ENCODE measurements at regions not wholly inside any gene's neighbourhood (a gene's known extent, or its start where the extent isn't known, plus 50 kb on each side); places are given as distances from the start of the nearest gene placed in this dataset.

DNA sequence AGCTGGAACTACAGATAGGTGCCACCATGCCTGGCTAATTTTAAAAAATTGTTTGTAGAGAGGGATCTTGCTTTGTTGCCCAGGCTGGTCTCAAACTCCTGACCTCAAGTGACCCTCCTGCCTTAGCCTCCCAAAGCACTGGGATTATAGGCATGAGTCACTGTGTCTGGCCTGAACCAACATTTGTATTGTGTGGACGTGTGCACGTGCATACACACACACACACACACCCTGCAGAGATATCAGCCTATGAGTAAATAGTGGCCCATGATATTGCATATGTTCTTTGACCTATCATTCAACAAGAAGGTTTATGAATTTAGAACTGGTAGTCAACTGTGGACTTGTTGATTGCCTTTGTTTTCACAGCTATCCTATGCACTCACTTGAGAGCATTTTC is 161.6 kb downstream of the BAMBI start:
- no peak overlapping the region for H3K4me3 ChIP-seq (ENCODE audit: low read depth in 2 of 2, low read length in 2 of 2)
- no peaks in the 10 kb centered on the region for H3K4me1 ChIP-seq (ENCODE audit: control insufficient read depth, insufficient read depth, low read length)
- no peak overlapping the region for H3K27ac ChIP-seq (ENCODE audit: low read length)
- H3K9me3 ChIP-seq (ENCODE audit: control insufficient read depth, insufficient read depth, low read depth, low read length): no peaks in the 10 kb centered on the region
- POLR2A ChIA-PET: interaction anchor here (0.6 kb wide), 1 partner anchor 12 kb away, joined by 21 read pairs; no protein-coding TSS in a partner anchor
- TF ChIP-seq, protein P1, sequence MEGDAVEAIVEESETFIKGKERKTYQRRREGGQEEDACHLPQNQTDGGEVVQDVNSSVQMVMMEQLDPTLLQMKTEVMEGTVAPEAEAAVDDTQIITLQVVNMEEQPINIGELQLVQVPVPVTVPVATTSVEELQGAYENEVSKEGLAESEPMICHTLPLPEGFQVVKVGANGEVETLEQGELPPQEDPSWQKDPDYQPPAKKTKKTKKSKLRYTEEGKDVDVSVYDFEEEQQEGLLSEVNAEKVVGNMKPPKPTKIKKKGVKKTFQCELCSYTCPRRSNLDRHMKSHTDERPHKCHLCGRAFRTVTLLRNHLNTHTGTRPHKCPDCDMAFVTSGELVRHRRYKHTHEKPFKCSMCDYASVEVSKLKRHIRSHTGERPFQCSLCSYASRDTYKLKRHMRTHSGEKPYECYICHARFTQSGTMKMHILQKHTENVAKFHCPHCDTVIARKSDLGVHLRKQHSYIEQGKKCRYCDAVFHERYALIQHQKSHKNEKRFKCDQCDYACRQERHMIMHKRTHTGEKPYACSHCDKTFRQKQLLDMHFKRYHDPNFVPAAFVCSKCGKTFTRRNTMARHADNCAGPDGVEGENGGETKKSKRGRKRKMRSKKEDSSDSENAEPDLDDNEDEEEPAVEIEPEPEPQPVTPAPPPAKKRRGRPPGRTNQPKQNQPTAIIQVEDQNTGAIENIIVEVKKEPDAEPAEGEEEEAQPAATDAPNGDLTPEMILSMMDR (IDR thresholded peaks at IDR 0.05): no peak
- TF ChIP-seq SIN3A (IDR thresholded peaks at IDR 0.05; ENCODE audit: borderline replicate concordance, insufficient read depth, low read depth, low read length): no peak
- no peak for TF ChIP-seq TCF7L2 (IDR thresholded peaks at IDR 0.05; ENCODE audit: low read depth, low read length)
- TF ChIP-seq POLR2AphosphoS5 (IDR thresholded peaks at IDR 0.05; ENCODE audit: low read depth, low read length): no peak
- TF ChIP-seq, protein P2, sequence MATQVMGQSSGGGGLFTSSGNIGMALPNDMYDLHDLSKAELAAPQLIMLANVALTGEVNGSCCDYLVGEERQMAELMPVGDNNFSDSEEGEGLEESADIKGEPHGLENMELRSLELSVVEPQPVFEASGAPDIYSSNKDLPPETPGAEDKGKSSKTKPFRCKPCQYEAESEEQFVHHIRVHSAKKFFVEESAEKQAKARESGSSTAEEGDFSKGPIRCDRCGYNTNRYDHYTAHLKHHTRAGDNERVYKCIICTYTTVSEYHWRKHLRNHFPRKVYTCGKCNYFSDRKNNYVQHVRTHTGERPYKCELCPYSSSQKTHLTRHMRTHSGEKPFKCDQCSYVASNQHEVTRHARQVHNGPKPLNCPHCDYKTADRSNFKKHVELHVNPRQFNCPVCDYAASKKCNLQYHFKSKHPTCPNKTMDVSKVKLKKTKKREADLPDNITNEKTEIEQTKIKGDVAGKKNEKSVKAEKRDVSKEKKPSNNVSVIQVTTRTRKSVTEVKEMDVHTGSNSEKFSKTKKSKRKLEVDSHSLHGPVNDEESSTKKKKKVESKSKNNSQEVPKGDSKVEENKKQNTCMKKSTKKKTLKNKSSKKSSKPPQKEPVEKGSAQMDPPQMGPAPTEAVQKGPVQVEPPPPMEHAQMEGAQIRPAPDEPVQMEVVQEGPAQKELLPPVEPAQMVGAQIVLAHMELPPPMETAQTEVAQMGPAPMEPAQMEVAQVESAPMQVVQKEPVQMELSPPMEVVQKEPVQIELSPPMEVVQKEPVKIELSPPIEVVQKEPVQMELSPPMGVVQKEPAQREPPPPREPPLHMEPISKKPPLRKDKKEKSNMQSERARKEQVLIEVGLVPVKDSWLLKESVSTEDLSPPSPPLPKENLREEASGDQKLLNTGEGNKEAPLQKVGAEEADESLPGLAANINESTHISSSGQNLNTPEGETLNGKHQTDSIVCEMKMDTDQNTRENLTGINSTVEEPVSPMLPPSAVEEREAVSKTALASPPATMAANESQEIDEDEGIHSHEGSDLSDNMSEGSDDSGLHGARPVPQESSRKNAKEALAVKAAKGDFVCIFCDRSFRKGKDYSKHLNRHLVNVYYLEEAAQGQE (IDR thresholded peaks at IDR 0.05; ENCODE audit: insufficient read depth in 1 of 2, low read depth in 2 of 2, low read length in 1 of 2): no peak
- intact Hi-C loops (cut with micrococcal nuclease; ENCODE audit: unreplicated experiment) (no loop called here), in situ Hi-C loops (cut with HindIII; ENCODE audit: low pct_unique_long_range_greater_than_20kb, low sequenced_read_pairs) (no loop called here)
- DNase-seq (ENCODE audit: low read depth, low spot score): no peak
- no peaks in the 10 kb centered on the region for H3K36me3 ChIP-seq (ENCODE audit: control insufficient read depth, insufficient read depth, low read length)
- no TSS peak for BruUV-seq (replicated peaks)
- no peak for ATAC-seq
- CTCF ChIA-PET: interaction anchor here (0.7 kb wide), 1 partner anchor 20 kb away, joined by 11 read pairs; no protein-coding TSS in a partner anchor
- H3K27me3 ChIP-seq (ENCODE audit: control insufficient read depth, insufficient read depth, low read length): no peaks in the 10 kb centered on the region; the same call in 1 of the 2 replicates

DNA sequence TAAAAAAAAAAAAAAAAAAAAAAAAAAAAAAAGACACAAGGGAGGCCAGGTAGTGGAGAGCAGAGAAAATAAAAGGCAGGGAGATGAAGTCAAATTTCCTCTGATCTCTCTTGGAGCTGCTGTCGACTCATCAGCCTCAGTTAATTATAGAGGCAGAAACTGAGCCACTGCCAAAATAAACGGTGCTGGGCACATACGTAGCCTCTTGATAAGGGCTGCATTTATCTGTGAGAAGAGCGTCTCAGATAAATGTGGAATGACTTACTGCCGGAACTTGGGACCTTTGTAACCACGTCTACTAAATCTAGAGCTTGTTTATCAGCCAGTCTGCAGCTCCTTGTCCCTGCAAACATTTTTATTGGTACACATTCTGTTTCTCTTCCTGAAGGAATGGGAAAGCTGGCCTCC is 162.3 kb downstream of the BAMBI start:
- DNase-seq (ENCODE audit: low read depth, low spot score): no peak
- no TSS peak for BruUV-seq (replicated peaks)
- Histone ChIP-seq H3K27ac (ENCODE audit: low read length) (no peak overlapping the region), H3K27me3 (ENCODE audit: control insufficient read depth, insufficient read depth, low read length) (no peaks in the 10 kb centered on the region; the same call in 1 of the 2 replicates), H3K4me1 (ENCODE audit: control insufficient read depth, insufficient read depth, low read length) (no peaks in the 10 kb centered on the region), H3K9me3 (ENCODE audit: control insufficient read depth, insufficient read depth, low read depth, low read length) (no peaks in the 10 kb centered on the region), H3K36me3 (ENCODE audit: control insufficient read depth, insufficient read depth, low read length) (no peaks in the 10 kb centered on the region), H3K4me3 (ENCODE audit: low read depth in 2 of 2, low read length in 2 of 2) (no peak overlapping the region)
- intact Hi-C loops (cut with micrococcal nuclease; ENCODE audit: unreplicated experiment) (no loop called here), in situ Hi-C loops (cut with HindIII; ENCODE audit: low pct_unique_long_range_greater_than_20kb, low sequenced_read_pairs) (no loop called here)
- POLR2A ChIA-PET: interaction anchor here (0.6 to 0.7 kb wide), 2 partner anchors 12 to 20 kb away, joined by 17 to 21 read pairs; no protein-coding TSS in a partner anchor
- TF ChIP-seq SIN3A (IDR thresholded peaks at IDR 0.05; ENCODE audit: borderline replicate concordance, insufficient read depth, low read depth, low read length) (no peak), POLR2AphosphoS5 (IDR thresholded peaks at IDR 0.05; ENCODE audit: low read depth, low read length) (no peak), TCF7L2 (IDR thresholded peaks at IDR 0.05; ENCODE audit: low read depth, low read length) (no peak)
- TF ChIP-seq, protein P1 (IDR thresholded peaks at IDR 0.05): no peak
- TF ChIP-seq, protein P2 (IDR thresholded peaks at IDR 0.05; ENCODE audit: insufficient read depth in 1 of 2, low read depth in 2 of 2, low read length in 1 of 2): no peak
- ATAC-seq: no peak
- CTCF ChIA-PET: interaction anchor here (0.6 to 0.7 kb wide), 2 partner anchors 20 to 99 kb away, joined by 3 to 11 read pairs; no protein-coding TSS in a partner anchor

All from Panc1 (cell line).